NCI-H2171 treated with DMSO at 0.1 percent for 48 hours (cell line): ENCODE measurements at regions not wholly inside any gene's neighbourhood (a gene's known extent, or its start where the extent isn't known, plus 50 kb on each side); places are given as distances from the start of the nearest gene placed in this dataset.
"Not testable (repeated sequence)": the region's sequence is repeated elsewhere in the genome, so short reads cannot be mapped to it uniquely, and the experiment has no call there.

Experiments
- DNase-seq: peaks from one replicate; lab custom pipeline; 2025; lab: John Stamatoyannopoulos, UW

- DNase-seq = no peak
These were observed 144.5 kb upstream of the RPRM start for GRCh38 chr2:153623020-153623419.

- no peak for DNase-seq
These were observed 148.1 kb upstream of the RPRM start for GRCh38 chr2:153626676-153627075.

DNA sequence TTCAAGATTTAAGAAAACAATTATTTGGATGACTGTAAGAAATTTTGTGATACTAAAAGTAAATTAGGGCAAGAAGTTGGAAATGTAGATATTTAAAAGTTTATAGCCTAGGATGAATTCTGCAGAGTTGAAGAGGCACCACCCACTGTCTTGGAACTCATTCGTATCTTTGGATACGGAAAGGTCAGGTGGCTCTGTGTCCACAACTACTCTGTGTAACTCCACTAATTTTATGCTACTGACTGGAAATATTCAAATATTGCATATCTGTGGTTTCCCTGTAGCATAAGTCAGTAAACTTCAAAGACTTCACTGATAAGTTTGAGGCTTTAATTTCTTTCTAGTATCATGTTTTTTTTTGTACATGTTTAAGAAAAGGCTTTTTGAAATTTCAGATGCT, 156.9 kb upstream of the RPRM start:
- DNase-seq = no peak

GRCh38 chr2:153641046-153641445, 162.5 kb upstream of the RPRM start:
- DNase-seq = no peak

DNA sequence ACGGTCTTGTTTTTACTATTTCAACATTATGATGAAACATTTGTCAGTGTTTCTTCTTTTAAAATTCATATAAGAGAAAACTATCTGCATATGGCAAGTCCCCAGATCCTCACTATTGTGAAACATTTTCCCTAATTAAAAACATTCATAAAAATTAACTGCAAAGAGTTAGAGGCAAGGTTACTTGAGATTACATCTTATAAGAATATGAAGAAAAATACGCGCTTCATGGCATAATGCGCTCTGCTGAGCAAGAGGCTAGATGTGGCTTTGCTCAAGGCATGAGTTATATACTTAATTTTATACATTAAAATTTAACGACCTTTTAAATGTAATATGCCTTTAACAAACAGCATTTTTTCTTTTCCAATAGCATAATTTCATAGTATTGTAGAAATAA, 166.4 kb upstream of the RPRM start:
- no peak for DNase-seq

- DNase-seq = no peak
These were observed 167.0 kb upstream of the RPRM start for GRCh38 chr2:153645599-153645998.

GRCh38 chr2:153657651-153658050, 179.1 kb upstream of the RPRM start:
- DNase-seq = no peak

- no peak for DNase-seq
These were observed 183.2 kb upstream of the RPRM start for GRCh38 chr2:153661801-153662200.

- no peak for DNase-seq
These were observed 184.8 kb upstream of the RPRM start for GRCh38 chr2:153663371-153663770.

DNA sequence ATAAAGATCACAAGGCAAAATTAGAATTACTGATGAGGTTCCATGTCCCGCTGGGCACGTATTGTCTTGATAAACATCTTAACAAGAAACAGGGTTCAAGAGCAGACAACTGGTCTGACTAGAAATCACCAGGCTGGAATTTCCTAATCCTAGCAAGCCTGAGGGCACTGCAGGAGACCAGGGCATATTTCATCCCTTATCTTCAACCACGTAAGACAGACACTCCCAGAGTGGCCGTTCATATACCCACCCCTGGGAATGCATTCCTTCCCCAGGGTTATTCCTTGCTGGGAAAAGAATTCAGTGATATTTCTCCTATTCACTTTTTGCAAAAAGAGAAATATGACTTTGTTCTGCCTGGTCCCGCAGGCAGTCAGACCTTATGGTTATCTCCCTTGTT, 185.4 kb upstream of the RPRM start:
- not testable (repeated sequence) for DNase-seq

DNA sequence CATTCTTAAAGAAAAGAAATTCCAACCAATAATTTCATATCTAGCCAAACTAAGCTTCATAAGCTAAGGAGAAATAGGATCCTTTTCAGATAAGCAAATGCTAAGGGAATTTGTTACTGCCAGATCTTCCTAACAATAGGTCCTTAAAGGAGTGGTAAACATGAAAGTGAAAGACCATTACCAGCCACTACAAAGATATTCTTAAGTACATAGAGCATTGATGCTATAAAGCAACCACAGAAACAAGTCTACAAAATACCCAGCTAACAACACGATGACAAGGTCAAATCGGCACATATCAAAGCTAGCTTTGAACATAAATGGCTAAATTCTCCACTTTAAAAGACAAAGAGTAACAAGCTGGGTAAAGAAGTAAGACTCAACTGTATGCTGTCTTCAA, 188.9 kb upstream of the RPRM start:
- no peak for DNase-seq

GRCh38 chr2:153668923-153669322, 190.4 kb upstream of the RPRM start:
- no peak for DNase-seq

- no peak for DNase-seq
These were observed 161.6 kb upstream of the GALNT13 start for GRCh38 chr2:153710128-153710527.

DNA sequence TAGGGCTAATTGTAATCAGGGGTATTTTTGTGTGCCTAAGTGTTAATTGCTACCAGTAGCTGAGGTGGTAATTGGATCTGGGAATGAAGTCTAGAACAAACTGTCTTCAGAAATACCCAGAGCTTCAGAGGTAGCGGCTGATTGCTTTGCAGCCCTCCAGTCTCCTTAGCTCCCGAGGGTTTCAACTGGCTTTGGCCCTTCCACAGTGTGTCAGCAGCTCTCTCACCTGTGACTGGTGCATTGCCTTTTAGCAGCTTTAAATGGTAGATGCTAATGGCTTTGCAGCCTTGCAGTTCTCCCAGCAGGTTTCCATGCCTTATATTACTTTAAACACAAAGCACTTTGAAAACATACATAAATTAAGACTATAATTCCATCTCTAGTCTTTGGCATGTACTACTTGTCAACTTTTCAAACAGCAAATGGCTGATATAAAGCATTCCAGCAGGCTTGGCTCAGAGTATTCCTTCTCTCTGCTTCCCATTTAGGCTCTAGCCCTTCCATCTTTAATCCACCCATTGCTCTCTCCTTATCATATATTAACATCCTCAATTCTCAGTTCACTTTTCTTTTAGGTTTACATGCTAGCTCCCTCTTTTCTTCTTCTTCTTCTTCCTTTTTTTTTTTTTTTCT, 156.4 kb upstream of the GALNT13 start:
- no peak for DNase-seq

- no peak for DNase-seq
These were observed 154.7 kb upstream of the GALNT13 start for GRCh38 chr2:153717060-153717459.

- DNase-seq = no peak
These were observed 132.3 kb upstream of the GALNT13 start for GRCh38 chr2:153739394-153739793.

GRCh38 chr2:153761936-153762335, 109.8 kb upstream of the GALNT13 start:
- no peak for DNase-seq

- no peak for DNase-seq
These were observed 105.3 kb upstream of the GALNT13 start for GRCh38 chr2:153766415-153766814.

DNA sequence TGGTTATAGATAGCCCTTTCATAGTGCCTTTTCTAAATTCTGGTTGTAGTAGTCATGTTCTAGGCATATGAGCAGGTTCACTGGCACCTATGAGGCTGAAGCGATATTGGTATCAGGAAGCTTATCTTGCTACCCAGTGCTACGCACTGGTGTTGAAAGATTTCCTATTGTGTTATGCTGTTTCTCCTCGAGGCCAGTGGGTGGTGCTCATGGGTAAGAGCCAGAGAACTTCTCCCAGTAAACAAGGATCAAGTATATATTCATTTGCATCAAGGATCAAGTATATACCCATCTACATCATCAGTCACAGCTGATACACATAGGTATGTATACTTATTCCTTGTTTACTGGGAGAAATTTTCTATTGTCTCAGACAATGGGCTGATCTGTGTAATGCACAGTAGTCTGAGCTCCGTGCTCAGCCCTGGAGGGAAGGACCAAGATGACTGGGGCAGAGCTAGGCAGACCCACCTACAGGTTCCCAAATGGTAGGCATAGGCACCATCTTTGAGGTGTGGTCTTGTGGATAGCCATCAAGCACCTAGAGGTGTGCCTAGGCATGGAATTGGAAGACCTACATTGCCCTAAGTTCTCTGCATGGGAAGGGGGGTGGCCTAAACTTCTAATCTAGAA, 101.2 kb upstream of the GALNT13 start:
- no peak for DNase-seq

DNA sequence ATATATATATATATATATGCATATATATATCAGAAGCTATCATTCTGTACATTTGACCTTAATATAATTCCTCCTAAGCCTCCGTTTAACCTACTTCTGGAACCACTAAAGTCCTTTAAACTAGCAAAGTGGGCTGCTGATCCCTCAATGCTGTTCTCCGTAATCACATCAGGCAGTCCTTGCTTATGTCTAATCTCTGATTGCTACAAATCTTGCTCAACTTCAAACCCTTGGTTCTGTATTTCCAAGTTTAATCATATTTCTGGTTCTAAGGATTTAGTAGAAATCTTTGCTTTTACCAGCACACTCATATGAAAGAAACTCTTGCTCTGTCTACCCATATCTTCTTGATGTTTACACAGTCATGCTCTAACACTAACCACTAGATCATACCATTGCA, 91.5 kb upstream of the GALNT13 start:
- no peak for DNase-seq

- DNase-seq = no peak
These were observed 85.7 kb upstream of the GALNT13 start for GRCh38 chr2:153786016-153786415.

DNA sequence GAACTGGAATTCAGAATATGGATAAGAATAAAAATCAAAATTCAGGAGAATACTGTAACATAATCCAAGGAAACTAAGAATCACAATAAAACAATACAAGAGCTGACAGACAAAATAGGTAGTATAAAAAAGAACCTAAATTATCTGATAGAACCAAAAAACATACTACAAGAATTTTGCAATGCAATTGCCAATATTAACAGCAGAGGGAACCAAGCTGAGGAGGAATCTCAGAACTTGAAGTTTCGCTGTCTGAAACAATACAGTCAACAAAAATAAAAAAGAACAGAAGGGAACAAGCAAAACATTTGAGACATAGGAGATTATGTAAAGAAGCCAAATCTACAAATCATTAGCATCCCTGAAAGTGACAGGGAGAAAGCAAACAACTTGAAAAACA, 84.1 kb upstream of the GALNT13 start:
- no peak for DNase-seq

DNA sequence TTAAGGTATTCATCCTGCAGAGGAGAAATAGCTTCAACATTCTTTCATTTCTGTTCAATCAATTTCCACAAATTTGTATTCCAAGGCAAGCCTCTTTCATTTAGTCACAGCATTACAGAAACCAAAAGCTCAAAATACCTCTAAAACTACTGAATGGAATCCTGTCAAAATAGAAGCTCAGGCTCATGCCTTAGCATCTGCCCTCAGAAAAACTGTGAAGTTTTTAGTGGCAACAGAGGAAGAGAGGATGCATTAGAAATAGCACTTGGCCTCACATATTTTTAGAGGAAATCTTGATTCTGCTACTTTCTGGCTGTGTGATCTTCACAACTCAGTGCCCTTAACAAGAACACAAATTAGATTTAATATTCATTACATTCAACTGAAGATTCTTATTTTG, 69.1 kb upstream of the GALNT13 start:
- no peak for DNase-seq

DNA sequence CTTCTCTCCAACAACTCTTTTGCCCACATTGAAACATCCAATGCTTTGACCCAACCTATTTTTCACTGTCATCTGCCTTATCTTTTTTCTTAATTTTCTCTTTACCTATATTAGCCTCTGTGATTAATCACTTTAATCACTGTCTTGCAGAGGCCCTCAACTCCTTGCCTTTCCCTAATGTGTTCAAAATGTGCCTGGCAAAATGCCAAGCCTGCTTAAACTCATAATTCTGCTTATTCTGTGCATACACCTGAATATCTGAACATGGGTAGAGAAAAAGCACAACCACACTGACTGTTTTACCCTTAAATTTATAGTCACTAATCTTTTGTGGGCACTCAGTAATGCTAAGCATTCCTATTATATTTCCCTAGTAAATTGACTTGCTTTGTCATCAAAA, 63.0 kb upstream of the GALNT13 start:
- DNase-seq = no peak
